SK-N-SH (cell line): ENCODE measurements at regions not wholly inside any gene's neighbourhood (a gene's known extent, or its start where the extent isn't known, plus 50 kb on each side); places are given as distances from the start of the nearest gene placed in this dataset.

Experiments
- CTCF ChIA-PET: fragments of 300-600, 350-600 bp; formaldehyde crosslinking; extraction: SDS; loops from one replicate; lab custom pipeline; 2021; lab: Yijun Ruan, JAX
- POLR2A ChIA-PET: fragments of 350-600 bp; sonication (Branson Sonifier 250); formaldehyde crosslinking; extraction: SDS; loops from one replicate; lab custom pipeline; 2020; ENCODE audit warnings: antibody characterized with exemption, inconsistent platforms; lab: Yijun Ruan, JAX
- DNase-seq: peaks from one replicate; pipeline ENCODE4 v3.0.0; 2012
- H2AFZ ChIP-seq: fragments of 200-600 bp; sonication (generic); 2 replicates; pipeline ENCODE4 v1.8.1; 2016; ENCODE audit warnings: antibody characterized with exemption, mild to moderate bottlenecking, low read depth
- H3F3A ChIP-seq: fragments of 200-600 bp; sonication (generic); replicated peaks from 2 replicates; pipeline ENCODE3; 2016; ENCODE audit warnings: antibody characterized with exemption, mild to moderate bottlenecking; ENCODE audit not compliant: insufficient read depth
- H3K27ac ChIP-seq, 2 experiments: fragments of 200-500 bp in 1 of 2; fragments of 200-600 bp in 1 of 2; sonication (Bioruptor generic) in 1 of 2; sonication (generic), shearing (Covaris generic) in 1 of 2; 2 replicates each; pipeline versions ENCODE4 v1.5.1 to v1.6.1; 2014 to 2016; ENCODE audit warnings: low read depth in 2 of 2, inconsistent platforms in 1 of 2, low read length in 1 of 2, mild to moderate bottlenecking in 1 of 2, mixed read lengths in 1 of 2
- H3K27me3 ChIP-seq: fragments of 200-600 bp; sonication (generic), shearing (Covaris generic); 2 replicates; pipeline ENCODE4 v1.6.1; 2016; ENCODE audit warnings: mixed run types; ENCODE audit not compliant: insufficient read depth
- H3K36me3 ChIP-seq, 2 experiments: fragments of 200-500 bp in 1 of 2; fragments of 200-600 bp in 1 of 2; sonication (Bioruptor generic) in 1 of 2; sonication (generic) in 1 of 2; replicated peaks in 1 of 2; 2 replicates each; pipeline versions ENCODE3 to v1.5.1; 2014 to 2016; ENCODE audit warnings: low read length in 1 of 2, mild to moderate bottlenecking in 1 of 2; ENCODE audit not compliant: insufficient read depth in 2 of 2, control insufficient read depth in 1 of 2
- H3K4me1 ChIP-seq, 2 experiments: fragments of 200-500 bp in 1 of 2; fragments of 200-600 bp in 1 of 2; sonication (Bioruptor generic) in 1 of 2; sonication (generic), shearing (Covaris generic) in 1 of 2; 2 replicates each; pipeline versions ENCODE4 v1.5.1 to v1.6.1; 2014 to 2016; ENCODE audit warnings: low read depth in 1 of 2, low read length in 1 of 2, mixed run types in 1 of 2; ENCODE audit not compliant: insufficient read depth in 2 of 2, control insufficient read depth in 1 of 2
- H3K4me2 ChIP-seq: fragments of 200-600 bp; sonication (generic), shearing (Covaris generic); 2 replicates; pipeline ENCODE4 v1.6.1; 2017; ENCODE audit warnings: mixed run types
- H3K4me3 ChIP-seq, 2 experiments: fragments of 200-500 bp in 1 of 2; fragments of 200-600 bp in 1 of 2; sonication (Bioruptor generic) in 1 of 2; sonication (generic), shearing (Covaris generic) in 1 of 2; 2 replicates each; pipeline versions ENCODE4 v1.5.1 to v1.8.1; 2014 to 2016; ENCODE audit warnings: low read depth in 2 of 2, inconsistent platforms in 1 of 2, low read length in 1 of 2, mild to moderate bottlenecking in 1 of 2, mixed read lengths in 1 of 2, moderate library complexity in 1 of 2
- H3K79me2 ChIP-seq: fragments of 200-600 bp; sonication (generic); 2 replicates; pipeline ENCODE4 v1.8.1; 2017; ENCODE audit warnings: mild to moderate bottlenecking; ENCODE audit not compliant: insufficient read depth
- H3K9ac ChIP-seq: fragments of 200-600 bp; sonication (generic); 2 replicates; pipeline ENCODE4 v1.6.1; 2017; ENCODE audit warnings: mixed run types
- H3K9me2 ChIP-seq: fragments of 200-600 bp; sonication (generic); 2 replicates; pipeline ENCODE4 v1.6.1; 2017; ENCODE audit warnings: mixed run types
- H3K9me3 ChIP-seq: fragments of 200-600 bp; sonication (generic); 2 replicates; pipeline ENCODE4 v1.6.1; 2017; ENCODE audit warnings: mixed run types, mild to moderate bottlenecking, moderate library complexity
- H4K20me1 ChIP-seq: fragments of 200-600 bp; sonication (generic); 2 replicates; pipeline ENCODE4 v1.6.1; 2017; ENCODE audit warnings: mild to moderate bottlenecking, mixed run types; ENCODE audit not compliant: insufficient read depth
- ELF1 ChIP-seq: IDR thresholded peaks from 2 replicates; pipeline ENCODE4 v1.4.0; 2012
- EP300 ChIP-seq, 2 experiments: IDR thresholded peaks; 2 replicates each; pipeline versions ENCODE4 v1.4.0 to v1.6.1; 2012; ENCODE audit warnings: borderline replicate concordance in 1 of 2, low read depth in 1 of 2, low read length in 1 of 2
- EZH2phosphoT487 ChIP-seq: fragments of 200-600 bp; sonication (generic); IDR thresholded peaks from 2 replicates; pipeline ENCODE4 v1.6.1; 2017; ENCODE audit warnings: low read depth, mixed run types, mild to moderate bottlenecking, antibody characterized with exemption, moderate library complexity, borderline replicate concordance
- FOSL2 ChIP-seq: IDR thresholded peaks from 2 replicates; pipeline ENCODE4 v1.4.0; 2012; ENCODE audit warnings: low read depth, mild to moderate bottlenecking, moderate library complexity, borderline replicate concordance
- FOXJ3 ChIP-seq: sonication (generic); formaldehyde crosslinking; IDR thresholded peaks from 2 replicates; pipeline ENCODE4 v1.5.1; 2020; ENCODE audit warnings: mild to moderate bottlenecking, missing genetic modification reagents
- FOXM1 ChIP-seq: IDR thresholded peaks from 2 replicates; pipeline ENCODE4 v1.4.0; 2012; ENCODE audit warnings: low read depth, mild to moderate bottlenecking
- GABPA ChIP-seq: IDR thresholded peaks from 2 replicates; pipeline ENCODE4 v1.4.0; 2012; ENCODE audit warnings: low read depth, mild to moderate bottlenecking
- GATA2 ChIP-seq: sonication (generic); formaldehyde crosslinking; IDR thresholded peaks from 2 replicates; pipeline ENCODE4 v1.5.0; 2020; ENCODE audit warnings: mild to moderate bottlenecking, missing genetic modification reagents
- IRF3 ChIP-seq: fragments of 150-350 bp; IDR thresholded peaks from 2 replicates; pipeline ENCODE4 v1.6.1; 2016; ENCODE audit warnings: mild to moderate bottlenecking, low read depth, low read length
- JUND ChIP-seq: IDR thresholded peaks from 2 replicates; pipeline ENCODE4 v1.4.0; 2012
- RCOR1 ChIP-seq: fragments of 150-350 bp; IDR thresholded peaks from 2 replicates; pipeline ENCODE4 v1.6.1; 2017; ENCODE audit warnings: antibody characterized with exemption, low read length
- REST ChIP-seq: IDR thresholded peaks from 2 replicates; pipeline ENCODE4 v1.6.1; 2012; ENCODE audit warnings: mild to moderate bottlenecking, low read depth, low read length, moderate library complexity
- RXRA ChIP-seq: IDR thresholded peaks from 2 replicates; pipeline ENCODE4 v1.4.0; 2012; ENCODE audit warnings: low read depth, mild to moderate bottlenecking, borderline replicate concordance
- SIN3A ChIP-seq: IDR thresholded peaks from 2 replicates; pipeline ENCODE4 v1.6.1; 2012; ENCODE audit warnings: low read depth, mild to moderate bottlenecking, low read length, moderate library complexity, borderline replicate concordance
- TAF1 ChIP-seq: IDR thresholded peaks from 2 replicates; pipeline ENCODE4 v1.6.1; 2012; ENCODE audit warnings: low read depth, mild to moderate bottlenecking, low read length, moderate library complexity, borderline replicate concordance
- TCF12 ChIP-seq: IDR thresholded peaks from 2 replicates; pipeline ENCODE4 v1.4.0; 2012
- USF1 ChIP-seq: IDR thresholded peaks from 2 replicates; pipeline ENCODE4 v1.4.0; 2012; ENCODE audit warnings: low read depth, borderline replicate concordance
- USF2 ChIP-seq: fragments of 150-350 bp; IDR thresholded peaks from 2 replicates; pipeline ENCODE4 v1.6.1; 2017; ENCODE audit warnings: antibody characterized with exemption, low read length, low read depth, borderline replicate concordance
- ZBTB33 ChIP-seq: IDR thresholded peaks from 2 replicates; pipeline ENCODE4 v1.4.0; 2012; ENCODE audit warnings: low read depth, borderline replicate concordance
- WGBS: methylation state at CpG from one replicate; pipeline ENCODE4 v1.1.6; 2017; ENCODE audit warnings: low lambda C conversion rate; 5-methylcytosine and 5-hydroxymethylcytosine counted together

GRCh38 chr5:107743373-107744000 is 72.8 kb upstream of the EFNA5 start:
- H3K9me2 ChIP-seq, result no peaks in the 10 kb centered on the region
- no peaks in the 10 kb centered on the region for H3K9me3 ChIP-seq
- H2AFZ ChIP-seq, result no peak overlapping the region
- WGBS, result 72% methylated on average over 3 of the region's 3 CpGs
- no peak overlapping the region for H3K4me2 ChIP-seq
- TF ChIP-seq RXRA, result no peak
- TF ChIP-seq ELF1, result no peak
- no peak for TF ChIP-seq USF1
- no peak for TF ChIP-seq SIN3A
- TF ChIP-seq TCF12, result no peak
- no peak for TF ChIP-seq GABPA
- no peak for TF ChIP-seq USF2
- TF ChIP-seq GATA2 (CRISPR knock-in tag), result no peak
- no peak for TF ChIP-seq FOXJ3 (CRISPR knock-in tag)
- no peak for TF ChIP-seq RCOR1
- no peak for TF ChIP-seq FOXM1
- TF ChIP-seq FOSL2, result no peak
- TF ChIP-seq EP300 (IDR thresholded peaks at IDR 0.05; ENCODE audit: borderline replicate concordance in 1 of 2, low read depth in 1 of 2, low read length in 1 of 2), result no peak
- TF ChIP-seq IRF3, result no peak
- TF ChIP-seq REST, result no peak
- TF ChIP-seq TAF1, result no peak
- TF ChIP-seq ZBTB33, result no peak
- TF ChIP-seq EZH2phosphoT487, result no peak
- TF ChIP-seq JUND, result no peak
- TF ChIP-seq, all 33 proteins: peak for 0
- no peaks in the 10 kb centered on the region for H3K36me3 ChIP-seq
- ChIA-PET POLR2A (no interaction called here), CTCF (interaction anchor here (1.4 kb wide), 1 partner anchor 14 kb away, joined by 3 read pairs; no protein-coding TSS in a partner anchor)
- H4K20me1 ChIP-seq, result no peaks in the 10 kb centered on the region
- DNase-seq, result no peak
- H3K27me3 ChIP-seq, result no peaks in the 10 kb centered on the region
- no peak overlapping the region for H3K4me3 ChIP-seq
- no peaks in the 10 kb centered on the region for H3K4me1 ChIP-seq
- H3K27ac ChIP-seq, result no peak overlapping the region
- H3F3A ChIP-seq, result no peaks in the 10 kb centered on the region
- no peaks in the 10 kb centered on the region for H3K79me2 ChIP-seq
- H3K9ac ChIP-seq, result no peak overlapping the region
